ENCODE measurements at regions not wholly inside any gene's neighbourhood (a gene's known extent, or its start where the extent isn't known, plus 50 kb on each side); places are given as distances from the start of the nearest gene placed in this dataset.

- H2AFZ ChIP-seq, result no peak overlapping the region
- H3K4me3 ChIP-seq, result peak overlapping the region; percentile 39
These were observed 194.4 kb downstream of the MAP2K6 start for GRCh38 chr17:69608808-69609472.

GRCh38 chr17:69609473-69610305, 195.2 kb downstream of the MAP2K6 start:
- Histone ChIP-seq H3K27ac (peak overlapping the region; percentile 83), H3K9me2 (ENCODE audit: insufficient read depth) (no peaks in the 10 kb centered on the region), H3K4me3 (peak overlapping the region; percentile 39), H3K9ac (peak overlapping the region; percentile 37; the same call in 1 of the 2 replicates), H3K4me2 (ENCODE audit: unreplicated experiment) (peak overlapping the region; percentile 78), H3K4me1 (ENCODE audit: insufficient read depth) (peaks cover 37% of the 10 kb centered on the region), H3K27me3 (replicated peaks; ENCODE audit: insufficient read depth) (no peaks in the 10 kb centered on the region), H3F3A (ENCODE audit: insufficient read depth) (peaks cover 35% of the 10 kb centered on the region), H3K36me3 (ENCODE audit: low read depth) (no peaks in the 10 kb centered on the region), H2AFZ (no peak overlapping the region), H4K20me1 (ENCODE audit: insufficient read depth) (no peaks in the 10 kb centered on the region), H3K9me3 (ENCODE audit: low read depth) (no peaks in the 10 kb centered on the region), H3K79me2 (ENCODE audit: insufficient read depth) (no peaks in the 10 kb centered on the region)
- TF ChIP-seq EZH2phosphoT487 (IDR thresholded peaks at IDR 0.05; ENCODE audit: insufficient read depth, low read depth) (no peak), EZH2 (IDR thresholded peaks at IDR 0.05; ENCODE audit: insufficient read depth, poor library complexity, severe bottlenecking) (no peak)
- peak; percentile 60 for DNase-seq
- in situ Hi-C loops (cut with MboI), result loop anchor here (10.0 kb wide), 1 partner anchor 535 kb away; no protein-coding TSS in a partner anchor
- WGBS, 2 experiments (ENCODE audit: low coverage in 1 of 2, low lambda C conversion rate in 2 of 2, missing lambda C conversion rate in 2 of 2), result 61 to 69% methylated on average over 6 of the region's 6 CpGs

More at GRCh38 chr17:69608808-69609472, 194.4 kb downstream of the MAP2K6 start:
- Histone ChIP-seq H3K9ac (peak overlapping the region; percentile 37; the same call in 1 of the 2 replicates), H3K4me2 (ENCODE audit: unreplicated experiment) (peak overlapping the region; percentile 78), H3K27ac (peak overlapping the region; percentile 83), H4K20me1 (ENCODE audit: insufficient read depth) (no peaks in the 10 kb centered on the region), H3F3A (ENCODE audit: insufficient read depth) (peaks cover 35% of the 10 kb centered on the region), H3K27me3 (replicated peaks; ENCODE audit: insufficient read depth) (no peaks in the 10 kb centered on the region), H3K9me3 (ENCODE audit: low read depth) (no peaks in the 10 kb centered on the region), H3K9me2 (ENCODE audit: insufficient read depth) (no peaks in the 10 kb centered on the region), H3K79me2 (ENCODE audit: insufficient read depth) (no peaks in the 10 kb centered on the region), H3K36me3 (ENCODE audit: low read depth) (no peaks in the 10 kb centered on the region), H3K4me1 (ENCODE audit: insufficient read depth) (peaks cover 37% of the 10 kb centered on the region)
- in situ Hi-C loops (cut with MboI), result loop anchor here (10.0 kb wide), 1 partner anchor 536 kb away; no protein-coding TSS in a partner anchor
- TF ChIP-seq EZH2phosphoT487 (IDR thresholded peaks at IDR 0.05; ENCODE audit: insufficient read depth, low read depth) (peak; percentile 87; the same call in 1 of the 2 replicates), EZH2 (IDR thresholded peaks at IDR 0.05; ENCODE audit: insufficient read depth, poor library complexity, severe bottlenecking) (no peak)
- 0 to 2% methylated on average over 4 of the region's 4 CpGs for WGBS, 2 experiments (ENCODE audit: low coverage in 1 of 2, low lambda C conversion rate in 2 of 2, missing lambda C conversion rate in 2 of 2)
- peak; percentile 95 for DNase-seq

- Histone ChIP-seq H3K4me1 (ENCODE audit: insufficient read depth) (no peaks in the 10 kb centered on the region), H3K27me3 (replicated peaks; ENCODE audit: insufficient read depth) (no peaks in the 10 kb centered on the region), H3K27ac (no peak overlapping the region), H3F3A (ENCODE audit: insufficient read depth) (no peaks in the 10 kb centered on the region), H3K4me2 (ENCODE audit: unreplicated experiment) (no peak overlapping the region), H3K4me3 (no peak overlapping the region), H4K20me1 (ENCODE audit: insufficient read depth) (no peaks in the 10 kb centered on the region), H3K9ac (no peak overlapping the region), H3K79me2 (ENCODE audit: insufficient read depth) (no peaks in the 10 kb centered on the region), H3K9me2 (ENCODE audit: insufficient read depth) (no peaks in the 10 kb centered on the region), H3K9me3 (ENCODE audit: low read depth) (no peaks in the 10 kb centered on the region), H2AFZ (no peak overlapping the region), H3K36me3 (ENCODE audit: low read depth) (no peaks in the 10 kb centered on the region)
- in situ Hi-C loops (cut with MboI), result no loop called here
- DNase-seq, result no peak
- WGBS, 2 experiments (ENCODE audit: low coverage in 1 of 2, low lambda C conversion rate in 2 of 2, missing lambda C conversion rate in 2 of 2), result 22 to 33% methylated on average over 1 of the region's 1 CpG
- no peak for TF ChIP-seq EZH2 (IDR thresholded peaks at IDR 0.05; ENCODE audit: insufficient read depth, poor library complexity, severe bottlenecking)
- TF ChIP-seq EZH2phosphoT487 (IDR thresholded peaks at IDR 0.05; ENCODE audit: insufficient read depth, low read depth), result no peak
These were observed 205.9 kb downstream of the MAP2K6 start for GRCh38 chr17:69620363-69620762.

- Histone ChIP-seq H3K4me3 (no peak overlapping the region), H3K79me2 (ENCODE audit: insufficient read depth) (no peaks in the 10 kb centered on the region), H3K4me1 (ENCODE audit: insufficient read depth) (no peaks in the 10 kb centered on the region), H3F3A (ENCODE audit: insufficient read depth) (no peaks in the 10 kb centered on the region), H3K27ac (no peak overlapping the region), H4K20me1 (ENCODE audit: insufficient read depth) (no peaks in the 10 kb centered on the region), H3K9me3 (ENCODE audit: low read depth) (no peaks in the 10 kb centered on the region), H3K27me3 (replicated peaks; ENCODE audit: insufficient read depth) (no peaks in the 10 kb centered on the region), H3K36me3 (ENCODE audit: low read depth) (no peaks in the 10 kb centered on the region), H3K4me2 (ENCODE audit: unreplicated experiment) (no peak overlapping the region), H3K9ac (no peak overlapping the region), H3K9me2 (ENCODE audit: insufficient read depth) (no peaks in the 10 kb centered on the region), H2AFZ (no peak overlapping the region)
- in situ Hi-C loops (cut with MboI), result no loop called here
- WGBS, 2 experiments (ENCODE audit: low coverage in 1 of 2, low lambda C conversion rate in 2 of 2, missing lambda C conversion rate in 2 of 2), result 43 to 48% methylated on average over 2 of the region's 2 CpGs
- no peak for TF ChIP-seq EZH2 (IDR thresholded peaks at IDR 0.05; ENCODE audit: insufficient read depth, poor library complexity, severe bottlenecking)
- no peak for TF ChIP-seq EZH2phosphoT487 (IDR thresholded peaks at IDR 0.05; ENCODE audit: insufficient read depth, low read depth)
- no peak for DNase-seq
These were observed 211.0 kb downstream of the MAP2K6 start for GRCh38 chr17:69625474-69625873.

All from GM23248 (cell line).